Stimulated activated CD4-positive, alpha-beta T cell treated with anti-CD3 and anti-CD28 coated beads, TNF-alpha, amount 100 ng/mL, for 48 hours (primary cell): ENCODE measurements at regions not wholly inside any gene's neighbourhood (a gene's known extent, or its start where the extent isn't known, plus 50 kb on each side); places are given as distances from the start of the nearest gene placed in this dataset.
"Not testable (repeated sequence)": the region's sequence is repeated elsewhere in the genome, so short reads cannot be mapped to it uniquely, and the experiment has no call there.

Experiments
- DNase-seq, 3 donors: peaks; one replicate each; pipeline ENCODE4 v3.0.0-alpha.2; 2020; ENCODE audit warnings: low read depth in 3 of 3

GRCh38 chr5:99019812-99020697, 91.2 kb upstream of the CHD1 start:
- no peak for DNase-seq

GRCh38 chr5:99019254-99019653, 90.4 kb upstream of the CHD1 start:
- DNase-seq: no peak

- DNase-seq: no peak
These were observed 81.5 kb upstream of the CHD1 start for GRCh38 chr5:99010294-99010693.

GRCh38 chr5:99008009-99008408, 79.2 kb upstream of the CHD1 start:
- not testable (repeated sequence) for DNase-seq

GRCh38 chr5:99005506-99005905, 76.7 kb upstream of the CHD1 start:
- no peak for DNase-seq

GRCh38 chr5:99004960-99005359, 76.2 kb upstream of the CHD1 start:
- DNase-seq: no peak

GRCh38 chr5:99000876-99001275, 72.1 kb upstream of the CHD1 start:
- DNase-seq: no peak

- no peak for DNase-seq
These were observed 71.4 kb upstream of the CHD1 start for GRCh38 chr5:99000221-99000620.

- no peak for DNase-seq
These were observed 70.8 kb upstream of the CHD1 start for GRCh38 chr5:98999631-99000030.

- no peak for DNase-seq
These were observed 68.2 kb upstream of the CHD1 start for GRCh38 chr5:98997000-98997399.

- DNase-seq: no peak
These were observed 65.8 kb upstream of the CHD1 start for GRCh38 chr5:98994611-98995010.

- DNase-seq: no peak
These were observed 64.7 kb upstream of the CHD1 start for GRCh38 chr5:98993512-98993911.

- no peak for DNase-seq
These were observed 63.7 kb upstream of the CHD1 start for GRCh38 chr5:98992552-98992951.

GRCh38 chr5:98989727-98990126, 60.9 kb upstream of the CHD1 start:
- no peak for DNase-seq

- no peak for DNase-seq
These were observed 57.8 kb upstream of the CHD1 start for GRCh38 chr5:98986587-98986986.

GRCh38 chr5:98982880-98983279, 54.1 kb upstream of the CHD1 start:
- DNase-seq: no peak
